ENCODE measurements at regions not wholly inside any gene's neighbourhood (a gene's known extent, or its start where the extent isn't known, plus 50 kb on each side); places are given as distances from the start of the nearest gene placed in this dataset.

GRCh38 chr5:93082981-93083380 is 498.0 kb downstream of the NR2F1-AS1 start:
- no peak overlapping the region for H3K4me3 ChIP-seq
- no peaks in the 10 kb centered on the region for H3K36me3 ChIP-seq
- ATAC-seq = no peak
- no peak for TF ChIP-seq POLR2A (IDR thresholded peaks at IDR 0.05)
- no peak for TF ChIP-seq POLR2AphosphoS5 (IDR thresholded peaks at IDR 0.05)
- no peak for TF ChIP-seq EP300 (IDR thresholded peaks at IDR 0.05)
- TF ChIP-seq, protein P1, sequence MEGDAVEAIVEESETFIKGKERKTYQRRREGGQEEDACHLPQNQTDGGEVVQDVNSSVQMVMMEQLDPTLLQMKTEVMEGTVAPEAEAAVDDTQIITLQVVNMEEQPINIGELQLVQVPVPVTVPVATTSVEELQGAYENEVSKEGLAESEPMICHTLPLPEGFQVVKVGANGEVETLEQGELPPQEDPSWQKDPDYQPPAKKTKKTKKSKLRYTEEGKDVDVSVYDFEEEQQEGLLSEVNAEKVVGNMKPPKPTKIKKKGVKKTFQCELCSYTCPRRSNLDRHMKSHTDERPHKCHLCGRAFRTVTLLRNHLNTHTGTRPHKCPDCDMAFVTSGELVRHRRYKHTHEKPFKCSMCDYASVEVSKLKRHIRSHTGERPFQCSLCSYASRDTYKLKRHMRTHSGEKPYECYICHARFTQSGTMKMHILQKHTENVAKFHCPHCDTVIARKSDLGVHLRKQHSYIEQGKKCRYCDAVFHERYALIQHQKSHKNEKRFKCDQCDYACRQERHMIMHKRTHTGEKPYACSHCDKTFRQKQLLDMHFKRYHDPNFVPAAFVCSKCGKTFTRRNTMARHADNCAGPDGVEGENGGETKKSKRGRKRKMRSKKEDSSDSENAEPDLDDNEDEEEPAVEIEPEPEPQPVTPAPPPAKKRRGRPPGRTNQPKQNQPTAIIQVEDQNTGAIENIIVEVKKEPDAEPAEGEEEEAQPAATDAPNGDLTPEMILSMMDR (IDR thresholded peaks at IDR 0.05) = no peak
- 100% methylated on average over 2 of the region's 2 CpGs; no CpG with 5 or more reads in 1 of the 2 donors for WGBS, 2 donors (ENCODE audit: low coverage in 1 of 2)
- H3K27me3 ChIP-seq = no peaks in the 10 kb centered on the region
- H3K4me1 ChIP-seq = peaks cover 0 to 10% (median 3%) of the 10 kb centered on the region in 3 donors
- H3K27ac ChIP-seq = no peak overlapping the region
- no peaks in the 10 kb centered on the region for H3K9me3 ChIP-seq

DNA sequence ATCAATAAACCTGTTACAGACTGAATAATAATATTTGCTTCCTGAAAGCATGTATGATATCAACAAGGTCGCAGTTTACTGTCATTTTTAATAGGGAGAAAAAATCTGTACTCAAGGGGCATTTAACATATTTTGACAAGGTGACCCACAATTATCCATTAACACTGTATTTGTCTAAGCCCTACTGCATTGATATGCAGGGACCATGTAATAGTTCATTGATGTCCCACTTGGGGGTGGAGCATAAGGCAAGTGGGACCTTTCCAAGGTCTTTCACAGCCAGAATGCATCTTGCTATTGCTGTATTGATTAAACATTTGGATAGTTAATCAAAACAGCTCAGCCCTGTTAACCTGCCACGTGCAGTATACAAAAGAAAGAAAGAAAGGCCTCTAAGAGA is 502.0 kb downstream of the NR2F1-AS1 start:
- H3K27me3 ChIP-seq = no peaks in the 10 kb centered on the region
- WGBS, 2 donors (ENCODE audit: low coverage in 1 of 2) = 61% methylated on average over 2 of the region's 2 CpGs
- peak overlapping the region in 1 of 4 donors; percentile 6 for H3K27ac ChIP-seq
- H3K4me3 ChIP-seq = no peak overlapping the region
- TF ChIP-seq POLR2AphosphoS5 (IDR thresholded peaks at IDR 0.05) (no peak), EP300 (IDR thresholded peaks at IDR 0.05) (no peak), POLR2A (IDR thresholded peaks at IDR 0.05) (no peak)
- TF ChIP-seq, protein P1 (IDR thresholded peaks at IDR 0.05) = no peak
- no peak for ATAC-seq
- peaks cover 0 to 10% (median 3%) of the 10 kb centered on the region in 3 donors for H3K4me1 ChIP-seq
- H3K36me3 ChIP-seq = no peaks in the 10 kb centered on the region
- no peaks in the 10 kb centered on the region for H3K9me3 ChIP-seq

GRCh38 chr5:93078082-93079038 is 502.7 kb downstream of the NR2F1-AS1 start:
- ATAC-seq = peak; percentile 80
- Histone ChIP-seq H3K27me3 (no peaks in the 10 kb centered on the region), H3K4me1 (peaks cover 0 to 10% (median 3%) of the 10 kb centered on the region in 3 donors), H3K36me3 (no peaks in the 10 kb centered on the region), H3K4me3 (no peak overlapping the region), H3K9me3 (no peaks in the 10 kb centered on the region), H3K27ac (peak overlapping the region in 1 of 4 donors; percentile 6)
- 29 to 44% methylated on average over 4 to 10 of the region's 11 CpGs for WGBS, 2 donors (ENCODE audit: low coverage in 1 of 2)
- peak; percentile 76 for TF ChIP-seq POLR2AphosphoS5 (IDR thresholded peaks at IDR 0.05)
- TF ChIP-seq, protein P1 (IDR thresholded peaks at IDR 0.05) = no peak
- no peak for TF ChIP-seq EP300 (IDR thresholded peaks at IDR 0.05)

- Histone ChIP-seq H3K4me3 (no peak overlapping the region), H3K27ac (no peak overlapping the region), H3K9me3 (no peaks in the 10 kb centered on the region), H3K4me1 (peaks cover 0 to 10% (median 3%) of the 10 kb centered on the region in 3 donors), H3K27me3 (no peaks in the 10 kb centered on the region), H3K36me3 (no peaks in the 10 kb centered on the region)
- 93 to 94% methylated on average over 4 of the region's 4 CpGs for WGBS, 2 donors (ENCODE audit: low coverage in 1 of 2)
- no peak for TF ChIP-seq EP300 (IDR thresholded peaks at IDR 0.05)
- TF ChIP-seq POLR2AphosphoS5 (IDR thresholded peaks at IDR 0.05) = no peak
- TF ChIP-seq POLR2A (IDR thresholded peaks at IDR 0.05) = no peak
- TF ChIP-seq, protein P1 (IDR thresholded peaks at IDR 0.05) = no peak
- ATAC-seq = no peak
These were observed 504.5 kb downstream of the NR2F1-AS1 start for GRCh38 chr5:93076566-93076965.

DNA sequence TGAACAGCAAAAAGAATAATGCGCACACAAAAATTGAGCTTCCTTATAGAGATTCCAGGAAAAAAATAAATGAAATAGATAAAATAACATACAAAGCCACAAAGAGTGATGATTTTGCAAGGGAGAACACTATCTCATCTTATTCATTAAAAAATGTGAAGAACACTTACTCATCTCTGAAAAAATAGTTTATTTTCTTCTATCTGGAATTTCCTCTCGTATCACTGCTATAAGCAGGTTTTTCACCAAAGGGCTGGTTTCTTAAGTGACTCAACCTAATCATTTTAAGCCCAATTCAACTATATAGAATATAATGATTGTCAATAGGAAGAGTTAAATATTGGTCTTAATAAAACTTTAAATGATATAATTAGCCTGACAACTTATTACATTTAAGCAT is 504.9 kb downstream of the NR2F1-AS1 start:
- 94 to 96% methylated on average over 2 of the region's 2 CpGs for WGBS, 2 donors (ENCODE audit: low coverage in 1 of 2)
- peaks cover 0 to 11% (median 3%) of the 10 kb centered on the region in 3 donors for H3K4me1 ChIP-seq
- H3K9me3 ChIP-seq = no peaks in the 10 kb centered on the region
- H3K4me3 ChIP-seq = no peak overlapping the region
- ATAC-seq = no peak
- no peak overlapping the region for H3K27ac ChIP-seq
- TF ChIP-seq POLR2AphosphoS5 (IDR thresholded peaks at IDR 0.05) (no peak), EP300 (IDR thresholded peaks at IDR 0.05) (no peak), POLR2A (IDR thresholded peaks at IDR 0.05) (no peak)
- TF ChIP-seq, protein P1 (IDR thresholded peaks at IDR 0.05) = no peak
- H3K27me3 ChIP-seq = no peaks in the 10 kb centered on the region
- no peaks in the 10 kb centered on the region for H3K36me3 ChIP-seq
